ENCODE measurements at regions not wholly inside any gene's neighbourhood (a gene's known extent, or its start where the extent isn't known, plus 50 kb on each side); places are given as distances from the start of the nearest gene placed in this dataset.

DNA sequence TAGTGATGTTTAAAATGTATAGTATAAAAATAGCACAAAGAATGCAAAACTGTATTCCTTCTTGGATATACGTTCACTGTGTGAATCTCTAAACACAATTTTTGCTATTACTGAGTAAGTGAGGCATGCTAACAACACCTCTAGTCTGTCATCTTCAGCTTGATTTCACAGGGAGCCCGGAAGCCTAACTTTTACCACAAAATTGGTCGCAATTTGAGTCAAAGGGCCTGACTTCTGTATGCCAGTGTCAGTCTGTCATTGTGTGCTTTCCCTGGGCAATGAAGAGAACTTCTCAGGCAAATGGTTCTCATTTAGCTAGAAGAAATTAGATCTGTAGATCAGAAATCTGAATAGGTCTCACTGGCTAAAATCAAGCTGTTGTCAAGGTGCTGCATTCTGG, 1059.5 kb downstream of the FAM181B start:
- no peak for DNase-seq
- H3K36me3 ChIP-seq: no peaks in the 10 kb centered on the region
- no peak overlapping the region for H3K4me3 ChIP-seq
- H3K9me3 ChIP-seq: no peaks in the 10 kb centered on the region
- no peaks in the 10 kb centered on the region for H3K4me1 ChIP-seq (ENCODE audit: insufficient read depth)
- no peak overlapping the region for H3K27ac ChIP-seq
- TF ChIP-seq POLR2A (IDR thresholded peaks at IDR 0.05) (no peak), EP300 (IDR thresholded peaks at IDR 0.05) (no peak)
- TF ChIP-seq, protein P1, sequence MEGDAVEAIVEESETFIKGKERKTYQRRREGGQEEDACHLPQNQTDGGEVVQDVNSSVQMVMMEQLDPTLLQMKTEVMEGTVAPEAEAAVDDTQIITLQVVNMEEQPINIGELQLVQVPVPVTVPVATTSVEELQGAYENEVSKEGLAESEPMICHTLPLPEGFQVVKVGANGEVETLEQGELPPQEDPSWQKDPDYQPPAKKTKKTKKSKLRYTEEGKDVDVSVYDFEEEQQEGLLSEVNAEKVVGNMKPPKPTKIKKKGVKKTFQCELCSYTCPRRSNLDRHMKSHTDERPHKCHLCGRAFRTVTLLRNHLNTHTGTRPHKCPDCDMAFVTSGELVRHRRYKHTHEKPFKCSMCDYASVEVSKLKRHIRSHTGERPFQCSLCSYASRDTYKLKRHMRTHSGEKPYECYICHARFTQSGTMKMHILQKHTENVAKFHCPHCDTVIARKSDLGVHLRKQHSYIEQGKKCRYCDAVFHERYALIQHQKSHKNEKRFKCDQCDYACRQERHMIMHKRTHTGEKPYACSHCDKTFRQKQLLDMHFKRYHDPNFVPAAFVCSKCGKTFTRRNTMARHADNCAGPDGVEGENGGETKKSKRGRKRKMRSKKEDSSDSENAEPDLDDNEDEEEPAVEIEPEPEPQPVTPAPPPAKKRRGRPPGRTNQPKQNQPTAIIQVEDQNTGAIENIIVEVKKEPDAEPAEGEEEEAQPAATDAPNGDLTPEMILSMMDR (IDR thresholded peaks at IDR 0.05): no peak
- WGBS, 3 donors: 70 to 83% (median 81%) methylated on average over 3 of the region's 3 CpGs
- no peaks in the 10 kb centered on the region for H3K27me3 ChIP-seq
- intact Hi-C loops (cut with DNase I): no loop called here

- intact Hi-C loops (cut with DNase I): no loop called here
- Histone ChIP-seq H3K4me1 (ENCODE audit: insufficient read depth) (no peaks in the 10 kb centered on the region), H3K27me3 (no peaks in the 10 kb centered on the region), H3K36me3 (no peaks in the 10 kb centered on the region), H3K27ac (no peak overlapping the region), H3K9me3 (no peaks in the 10 kb centered on the region), H3K4me3 (no peak overlapping the region)
- TF ChIP-seq, protein P1 (IDR thresholded peaks at IDR 0.05): no peak
- TF ChIP-seq POLR2A (IDR thresholded peaks at IDR 0.05) (no peak), EP300 (IDR thresholded peaks at IDR 0.05) (no peak)
- DNase-seq: no peak
Measured at GRCh38 chr11:81673001-81673400, 1060.7 kb downstream of the FAM181B start.

DNA sequence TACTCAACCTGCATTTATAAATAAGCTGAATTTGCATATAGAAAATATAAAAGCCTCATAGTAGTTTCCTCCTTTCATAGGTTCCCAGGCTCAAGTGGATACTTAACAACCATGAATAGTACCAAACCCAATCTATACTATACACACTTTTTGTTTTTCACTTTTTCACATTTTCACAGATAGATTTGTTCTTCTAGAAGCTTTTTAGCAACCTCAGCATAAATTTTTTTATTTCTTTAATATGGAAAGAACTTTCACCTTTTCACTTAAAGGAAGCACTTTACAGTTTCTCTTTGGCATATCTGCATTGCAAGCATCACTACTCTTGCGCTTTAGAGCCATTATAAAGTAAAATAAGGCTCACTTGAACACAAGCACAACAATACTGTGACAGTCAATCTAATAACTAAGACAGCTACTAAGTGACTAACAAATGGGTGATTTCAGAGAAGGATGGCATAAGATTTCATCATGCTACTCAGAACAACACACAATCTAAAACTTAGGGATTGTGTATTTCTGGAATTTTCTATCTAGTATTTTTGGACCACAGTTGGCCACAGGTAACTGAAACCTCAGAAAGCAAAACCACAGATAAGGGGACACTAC, 1063.6 kb downstream of the FAM181B start:
- Histone ChIP-seq H3K4me1 (ENCODE audit: insufficient read depth) (no peaks in the 10 kb centered on the region), H3K27me3 (no peaks in the 10 kb centered on the region), H3K36me3 (no peaks in the 10 kb centered on the region), H3K27ac (no peak overlapping the region), H3K9me3 (no peaks in the 10 kb centered on the region), H3K4me3 (no peak overlapping the region)
- intact Hi-C loops (cut with DNase I): no loop called here
- TF ChIP-seq, protein P1 (IDR thresholded peaks at IDR 0.05): no peak
- TF ChIP-seq POLR2A (IDR thresholded peaks at IDR 0.05) (no peak), EP300 (IDR thresholded peaks at IDR 0.05) (no peak)
- WGBS, 3 donors: 83 to 95% (median 89%) methylated on average over 1 of the region's 1 CpG
- no peak for DNase-seq

DNA sequence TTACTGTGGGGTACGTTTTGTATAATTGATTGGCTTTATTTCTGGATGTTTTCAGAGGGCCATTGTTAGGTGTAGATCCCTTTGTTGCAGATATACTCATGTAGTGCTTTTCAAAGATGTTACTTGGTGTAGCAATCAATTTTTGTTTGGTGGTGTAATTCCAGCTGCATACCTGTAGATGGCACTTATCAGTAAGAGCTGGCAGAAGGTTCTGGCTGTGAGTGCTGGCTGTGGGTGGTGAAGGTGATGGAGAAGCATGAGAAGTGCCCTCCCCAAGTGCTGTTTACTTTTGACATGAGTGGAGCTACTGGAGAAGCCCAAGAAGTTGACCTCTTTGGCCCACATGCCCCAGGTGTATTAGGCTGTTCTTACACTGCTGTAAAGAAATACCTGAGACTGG, 1074.9 kb downstream of the FAM181B start:
- TF ChIP-seq, protein P1 (IDR thresholded peaks at IDR 0.05): no peak
- no peak for TF ChIP-seq POLR2A (IDR thresholded peaks at IDR 0.05)
- TF ChIP-seq EP300 (IDR thresholded peaks at IDR 0.05): no peak
- Histone ChIP-seq H3K9me3 (peaks cover 0 to 3% of the 10 kb centered on the region in 2 donors), H3K27ac (no peak overlapping the region), H3K36me3 (no peaks in the 10 kb centered on the region), H3K27me3 (no peaks in the 10 kb centered on the region), H3K4me1 (ENCODE audit: insufficient read depth) (no peaks in the 10 kb centered on the region), H3K4me3 (no peak overlapping the region)
- intact Hi-C loops (cut with DNase I): no loop called here
- WGBS, 3 donors: 50 to 69% (median 54%) methylated on average over 1 of the region's 1 CpG
- no peak for DNase-seq
